NCI-H2196 (cell line): ENCODE measurements at regions not wholly inside any gene's neighbourhood (a gene's known extent, or its start where the extent isn't known, plus 50 kb on each side); places are given as distances from the start of the nearest gene placed in this dataset.

Experiments used
- DNase-seq: peaks from one replicate; lab custom pipeline; 2025; ENCODE audit not compliant: unreplicated experiment; lab: John Stamatoyannopoulos, UW

DNA sequence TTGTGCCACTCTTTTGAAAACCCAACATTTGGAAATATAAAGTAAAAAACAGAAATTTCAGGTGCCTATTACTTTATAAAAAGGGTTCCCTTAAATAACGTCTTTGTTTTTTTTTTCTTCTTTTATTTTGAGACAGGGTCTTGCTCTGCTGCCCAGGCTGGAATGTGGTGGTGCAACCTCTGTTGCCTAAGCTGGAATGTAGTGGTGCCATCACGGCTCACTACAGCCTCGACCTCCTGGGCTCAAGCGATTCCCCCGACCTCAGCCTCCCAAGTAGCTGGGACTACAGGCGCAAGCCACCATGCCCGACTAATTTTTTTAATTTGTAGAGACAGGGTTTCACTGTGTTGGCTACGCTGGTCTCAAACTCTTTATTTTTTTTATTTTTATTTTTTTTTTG is 110.2 kb upstream of the HNRNPU start:
- no peak for DNase-seq

DNA sequence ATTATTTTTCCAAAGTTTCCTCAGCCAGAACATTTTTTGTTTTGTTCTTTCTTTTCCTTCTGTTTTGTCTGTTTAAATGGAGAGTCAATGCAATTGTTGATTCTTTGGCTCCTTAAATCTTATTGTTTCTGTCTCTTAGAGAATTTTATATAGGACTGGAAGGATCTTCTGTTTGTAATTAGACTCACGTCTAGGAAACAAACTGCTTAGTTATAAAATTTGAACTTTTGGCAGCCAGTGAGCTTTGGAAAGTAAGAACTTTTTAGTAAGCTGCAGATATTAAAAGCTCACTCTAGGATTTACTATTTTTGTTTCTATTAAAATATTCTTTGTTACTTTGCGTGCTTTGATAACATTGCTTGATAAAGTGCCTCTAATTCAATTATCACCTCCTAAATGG is 109.8 kb upstream of the HNRNPU start:
- DNase-seq, result no peak

DNA sequence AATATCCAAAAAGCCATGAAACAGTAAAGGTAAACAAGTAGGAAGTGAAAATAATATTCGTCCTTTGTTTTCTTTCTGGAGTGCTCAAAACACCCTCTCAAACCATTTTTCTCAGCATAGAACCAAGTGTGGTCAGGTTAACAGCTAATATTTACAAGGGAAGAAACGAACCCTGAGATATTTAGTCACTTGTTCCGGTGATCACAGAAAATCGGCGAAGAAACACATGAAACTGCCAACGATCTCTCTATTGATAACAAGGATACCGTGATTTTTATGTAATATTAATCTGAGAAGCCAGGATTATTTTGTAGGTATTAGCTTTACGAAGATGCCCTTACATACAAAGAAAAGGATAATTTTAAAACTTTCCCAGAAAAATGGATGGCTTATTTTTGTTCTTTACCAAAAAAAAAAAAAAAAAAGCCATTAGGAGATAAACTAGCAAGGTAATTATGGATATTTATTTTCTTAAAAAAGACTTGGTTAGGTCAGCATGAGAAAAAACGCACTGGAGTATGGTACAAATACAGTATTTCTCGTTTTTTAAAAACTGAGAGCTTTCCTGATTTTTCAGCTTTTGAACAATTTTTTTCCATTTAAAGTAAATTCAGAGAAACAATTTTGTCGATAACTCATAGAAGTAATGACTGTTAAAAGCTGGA is 107.3 kb upstream of the HNRNPU start:
- DNase-seq, result no peak

DNA sequence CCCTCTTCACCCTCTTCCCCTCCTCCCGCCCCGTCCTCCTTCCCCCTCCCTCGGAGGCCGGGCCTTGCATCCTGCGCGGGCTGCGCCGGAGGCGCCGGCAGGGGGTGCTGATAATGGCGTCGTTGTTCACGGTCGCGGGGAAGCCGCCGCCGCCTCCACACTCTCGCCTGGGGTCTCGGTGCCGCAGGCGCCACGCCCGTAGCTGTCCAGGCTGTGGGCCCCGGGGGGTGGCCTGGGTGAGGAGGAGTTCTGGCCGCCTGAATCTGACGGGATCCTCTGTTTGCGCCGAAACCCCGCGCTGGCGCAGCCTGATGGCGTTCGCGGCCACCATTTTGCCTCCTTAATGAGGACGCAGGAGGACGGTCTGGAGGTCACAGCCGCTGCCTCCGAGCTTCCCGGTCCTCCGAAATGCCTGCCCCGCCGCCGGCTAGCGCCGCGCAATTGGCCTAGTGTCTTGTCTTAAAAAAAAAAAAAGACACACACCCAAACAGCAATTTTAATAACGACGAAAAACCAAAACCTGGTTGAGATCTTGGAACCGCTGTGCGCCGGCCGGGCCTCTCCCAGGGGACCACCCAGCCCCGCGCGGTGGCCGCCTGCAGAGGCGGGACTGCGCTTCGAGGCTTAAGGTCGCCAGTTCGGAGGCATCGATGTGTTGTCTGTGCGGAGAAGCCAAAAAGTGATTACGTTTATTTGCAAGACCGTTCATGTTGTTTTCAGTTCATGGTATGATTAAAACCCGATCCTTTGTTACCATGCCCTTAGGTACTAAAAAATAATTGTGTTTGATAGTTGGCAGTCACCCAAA is 106.6 kb upstream of the HNRNPU start:
- peak; percentile 90 for DNase-seq

- peak; percentile 36 for DNase-seq
These were observed 105.9 kb upstream of the HNRNPU start for GRCh38 chr1:244970236-244970743.

GRCh38 chr1:244969355-244970235 is 105.3 kb upstream of the HNRNPU start:
- DNase-seq, result peak; percentile 58

DNA sequence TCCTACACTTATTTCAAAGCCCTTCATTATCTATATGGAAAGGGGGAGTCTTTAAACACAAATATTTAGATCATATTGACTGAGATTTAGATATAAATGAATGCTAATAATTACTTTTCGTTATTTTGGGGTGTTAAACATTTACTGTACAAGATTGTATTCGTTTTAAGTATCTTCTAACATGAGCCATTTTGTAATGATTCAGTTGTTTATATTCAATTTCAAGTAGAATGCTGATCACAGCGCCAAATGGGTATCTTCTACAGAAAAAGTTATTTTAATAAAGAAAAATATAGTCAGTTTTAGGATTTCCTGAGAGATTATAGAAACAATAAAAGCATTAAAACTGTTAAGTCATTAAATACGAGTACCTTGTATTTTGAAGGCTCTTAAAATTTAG is 104.5 kb upstream of the HNRNPU start:
- DNase-seq, result no peak

GRCh38 chr1:244968471-244968871 is 104.1 kb upstream of the HNRNPU start:
- no peak for DNase-seq

- DNase-seq, result no peak
These were observed 102.8 kb upstream of the HNRNPU start for GRCh38 chr1:244967159-244967558.

- DNase-seq, result no peak
These were observed 101.1 kb upstream of the HNRNPU start for GRCh38 chr1:244965185-244966030.

DNA sequence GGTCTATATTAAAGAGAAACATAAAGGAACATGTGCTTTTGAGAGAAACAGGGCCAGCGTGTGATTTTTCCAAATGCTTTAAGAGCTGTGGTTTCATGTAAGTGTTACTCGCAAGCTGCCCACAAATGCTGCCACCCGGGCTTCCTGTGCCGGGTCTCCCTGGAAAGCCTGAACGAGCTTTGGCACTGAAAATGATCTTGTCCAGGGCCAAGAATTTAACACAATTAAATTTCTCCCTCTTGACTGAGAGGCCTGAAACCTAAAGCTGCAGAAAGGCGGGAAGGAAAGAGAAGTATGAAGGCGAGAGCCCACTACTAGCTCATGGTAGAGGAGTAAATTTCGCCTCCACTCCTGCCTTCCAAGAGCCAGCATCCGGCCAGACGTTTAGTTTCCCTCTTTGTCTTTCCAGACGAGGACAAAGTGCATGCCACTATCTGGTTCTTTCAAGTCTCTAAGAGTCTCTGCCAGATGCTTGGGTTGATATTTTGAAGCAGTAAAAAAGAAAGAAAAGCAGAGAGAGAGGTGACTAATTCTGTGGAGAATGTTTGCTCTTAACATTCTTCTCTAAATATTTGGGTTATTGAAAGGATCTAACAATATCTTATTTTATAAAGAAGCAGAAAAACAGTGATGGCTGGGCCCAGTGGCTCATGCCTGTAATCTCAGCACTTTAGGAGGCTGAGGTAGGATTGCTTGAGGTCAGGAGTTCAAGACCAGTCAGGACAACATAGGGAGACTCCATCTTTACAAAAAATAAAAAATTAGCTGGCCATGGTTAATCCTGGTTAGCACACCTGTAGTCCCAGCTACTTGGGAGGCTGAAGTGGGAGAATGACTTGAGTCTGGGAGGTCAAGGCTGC is 100.0 kb upstream of the HNRNPU start:
- DNase-seq, result peak; percentile 14

DNA sequence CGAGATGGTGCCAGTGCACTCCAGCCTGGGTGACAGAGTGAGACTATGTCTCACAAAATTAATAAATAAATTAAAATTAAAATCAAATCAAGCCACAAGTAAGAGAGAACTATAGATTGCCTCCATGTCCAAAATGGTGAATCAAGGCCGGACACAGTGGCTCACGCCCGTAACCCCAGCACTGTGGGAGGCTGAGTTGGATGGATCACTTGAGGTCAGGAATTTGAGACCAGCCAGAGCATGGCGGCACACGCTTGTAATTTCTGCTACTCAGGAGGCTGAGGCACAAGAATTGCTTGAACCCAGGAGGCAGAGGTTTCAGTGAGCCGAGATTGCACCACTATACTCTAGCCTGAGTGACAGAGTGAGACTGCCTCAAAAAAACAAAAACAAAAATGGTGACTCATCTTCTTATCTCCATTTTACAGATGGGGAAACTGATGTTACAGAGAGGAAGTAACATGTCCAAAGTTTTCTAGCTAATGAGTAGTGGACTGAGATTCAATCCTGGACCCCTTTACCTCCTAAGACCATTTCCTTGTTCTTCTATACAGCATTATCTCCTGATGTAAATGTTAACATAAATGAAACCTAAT is 99.0 kb upstream of the HNRNPU start:
- DNase-seq, result no peak

GRCh38 chr1:244962130-244962529 is 97.8 kb upstream of the HNRNPU start:
- DNase-seq, result no peak

DNA sequence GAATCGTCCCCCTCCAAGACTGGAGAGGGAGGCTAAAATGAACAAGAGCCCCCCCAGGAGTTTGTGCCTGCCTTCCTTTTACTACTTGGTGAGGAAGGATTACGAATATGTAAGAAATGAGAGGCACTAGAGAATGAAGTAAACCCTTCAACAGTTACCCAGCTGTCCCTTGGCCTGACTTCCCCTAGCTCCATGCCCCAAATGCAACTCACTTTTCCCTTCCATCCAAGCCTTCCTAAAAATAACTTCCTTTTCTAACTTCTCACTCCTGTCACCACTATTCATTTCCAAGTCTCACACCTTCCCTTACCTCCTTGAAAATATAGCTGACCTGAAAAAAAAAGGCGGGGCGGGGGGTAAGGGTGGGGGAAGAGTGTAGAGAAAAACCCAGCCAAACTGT is 96.6 kb upstream of the HNRNPU start:
- no peak for DNase-seq

DNA sequence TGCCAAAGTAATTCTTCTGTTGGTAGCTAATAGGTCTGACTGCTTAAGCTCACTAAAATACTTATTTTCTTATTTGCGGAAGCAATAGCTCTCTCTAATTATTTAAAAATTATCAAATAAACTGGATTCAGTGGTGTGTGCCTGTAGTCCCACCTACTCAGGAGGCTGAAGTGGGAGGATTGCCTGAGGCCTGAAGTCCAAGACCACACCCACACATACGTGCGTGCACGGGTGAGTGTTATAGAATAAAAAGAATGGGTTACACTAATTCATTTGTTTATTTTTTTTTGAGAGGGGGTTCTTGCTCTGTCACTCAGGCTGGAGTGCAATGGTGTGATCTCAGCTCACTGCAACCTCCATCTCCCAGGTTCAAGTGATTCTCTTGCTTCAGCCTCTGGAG is 94.2 kb upstream of the HNRNPU start:
- DNase-seq, result no peak

- no peak for DNase-seq
These were observed 93.2 kb upstream of the HNRNPU start for GRCh38 chr1:244957525-244957924.

- no peak for DNase-seq
These were observed 92.8 kb upstream of the HNRNPU start for GRCh38 chr1:244957122-244957521.

DNA sequence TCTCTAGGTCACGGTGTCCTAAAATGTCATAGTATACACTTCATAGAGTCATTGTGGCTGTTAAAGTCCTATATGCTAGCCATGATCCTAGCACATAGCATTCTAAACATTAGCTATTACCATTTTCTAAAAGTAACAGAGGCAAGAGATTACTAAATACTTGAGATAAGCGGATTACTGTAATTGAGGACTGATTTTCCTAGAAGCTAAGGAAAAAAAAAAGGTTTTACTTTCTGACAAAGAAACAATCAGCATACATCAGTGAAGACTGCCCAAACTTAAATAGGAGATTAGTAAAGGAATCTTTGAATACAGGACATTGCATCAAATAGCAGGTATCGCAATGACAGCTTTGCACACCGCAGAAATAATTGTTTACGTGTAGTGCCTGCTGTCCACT is 91.3 kb upstream of the HNRNPU start:
- DNase-seq, result no peak

DNA sequence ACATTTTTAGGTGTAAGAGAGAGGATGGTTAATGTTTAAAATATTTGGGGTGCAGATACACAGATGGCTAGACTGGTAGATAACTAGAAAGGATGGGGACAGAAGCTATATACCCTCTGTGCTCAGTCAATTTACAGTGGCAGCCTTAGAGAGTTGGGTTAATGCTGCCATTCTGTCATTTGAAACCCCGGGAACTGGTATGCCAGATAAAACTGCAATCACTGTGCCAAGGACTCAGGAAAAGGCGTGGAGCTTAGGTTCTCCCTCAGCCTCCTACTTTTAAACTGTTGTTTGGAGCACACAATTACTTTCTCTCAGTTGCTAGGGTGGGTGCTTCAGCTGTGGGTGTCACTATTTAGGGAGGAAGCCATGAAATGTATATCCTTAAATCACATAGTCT is 90.0 kb upstream of the HNRNPU start:
- DNase-seq, result no peak
